ENCODE measurements at regions not wholly inside any gene's neighbourhood (a gene's known extent, or its start where the extent isn't known, plus 50 kb on each side); places are given as distances from the start of the nearest gene placed in this dataset.

GRCh38 chr5:105849701-105850100, 1821.0 kb downstream of the EFNA5 start:
- Histone ChIP-seq H3K27me3 (no peaks in the 10 kb centered on the region), H3K4me3 (no peak overlapping the region), H4K20me1 (no peaks in the 10 kb centered on the region), H3K4me1 (no peaks in the 10 kb centered on the region), H3K36me3 (no peaks in the 10 kb centered on the region), H3K4me2 (no peak overlapping the region), H3K9ac (no peak overlapping the region), H3K9me3 (no peaks in the 10 kb centered on the region), H3K27ac (no peak overlapping the region)
- no peak for TF ChIP-seq Cebpa-rat (IDR thresholded peaks at IDR 0.05)

GRCh38 chr5:105840800-105841199, 1829.9 kb downstream of the EFNA5 start:
- Histone ChIP-seq H3K36me3 (no peaks in the 10 kb centered on the region), H3K27me3 (no peaks in the 10 kb centered on the region), H3K27ac (no peak overlapping the region), H3K9me3 (no peaks in the 10 kb centered on the region), H4K20me1 (no peaks in the 10 kb centered on the region), H3K9ac (no peak overlapping the region), H3K4me1 (no peaks in the 10 kb centered on the region), H3K4me2 (no peak overlapping the region), H3K4me3 (no peak overlapping the region)
- TF ChIP-seq Cebpa-rat (IDR thresholded peaks at IDR 0.05), result no peak

GRCh38 chr5:105836887-105837286, 1833.8 kb downstream of the EFNA5 start:
- no peaks in the 10 kb centered on the region for H3K36me3 ChIP-seq
- H3K9me3 ChIP-seq, result no peaks in the 10 kb centered on the region
- TF ChIP-seq Cebpa-rat (IDR thresholded peaks at IDR 0.05), result no peak
- H3K9ac ChIP-seq, result no peak overlapping the region
- no peaks in the 10 kb centered on the region for H3K27me3 ChIP-seq
- no peaks in the 10 kb centered on the region for H3K4me1 ChIP-seq
- H4K20me1 ChIP-seq, result no peaks in the 10 kb centered on the region
- H3K4me2 ChIP-seq, result no peak overlapping the region
- H3K27ac ChIP-seq, result no peak overlapping the region
- H3K4me3 ChIP-seq, result no peak overlapping the region

GRCh38 chr5:105836268-105836667, 1834.5 kb downstream of the EFNA5 start:
- TF ChIP-seq Cebpa-rat (IDR thresholded peaks at IDR 0.05), result no peak
- H3K4me2 ChIP-seq, result no peak overlapping the region

GRCh38 chr5:105828821-105829220, 1841.9 kb downstream of the EFNA5 start:
- Histone ChIP-seq H3K4me2 (no peak overlapping the region), H3K27ac (no peak overlapping the region), H3K9ac (no peak overlapping the region), H3K4me3 (no peak overlapping the region), H3K27me3 (no peaks in the 10 kb centered on the region), H3K9me3 (no peaks in the 10 kb centered on the region), H4K20me1 (no peaks in the 10 kb centered on the region), H3K4me1 (no peaks in the 10 kb centered on the region), H3K36me3 (no peaks in the 10 kb centered on the region)
- no peak for TF ChIP-seq Cebpa-rat (IDR thresholded peaks at IDR 0.05)

More at GRCh38 chr5:105836268-105836667, 1834.5 kb downstream of the EFNA5 start:
- no peak overlapping the region for H3K4me3 ChIP-seq
- H3K9ac ChIP-seq, result no peak overlapping the region
- H3K27ac ChIP-seq, result no peak overlapping the region
- no peaks in the 10 kb centered on the region for H3K4me1 ChIP-seq
- H3K9me3 ChIP-seq, result no peaks in the 10 kb centered on the region
- no peaks in the 10 kb centered on the region for H4K20me1 ChIP-seq
- no peaks in the 10 kb centered on the region for H3K36me3 ChIP-seq
- H3K27me3 ChIP-seq, result no peaks in the 10 kb centered on the region

GRCh38 chr5:105821800-105822199, 1848.9 kb downstream of the EFNA5 start:
- no peaks in the 10 kb centered on the region for H3K36me3 ChIP-seq
- TF ChIP-seq Cebpa-rat (IDR thresholded peaks at IDR 0.05), result no peak
- H3K27ac ChIP-seq, result no peak overlapping the region
- H3K4me1 ChIP-seq, result no peaks in the 10 kb centered on the region
- no peak overlapping the region for H3K4me2 ChIP-seq
- no peaks in the 10 kb centered on the region for H3K27me3 ChIP-seq
- no peak overlapping the region for H3K9ac ChIP-seq
- no peaks in the 10 kb centered on the region for H3K9me3 ChIP-seq
- H4K20me1 ChIP-seq, result no peaks in the 10 kb centered on the region
- no peak overlapping the region for H3K4me3 ChIP-seq

- Histone ChIP-seq H4K20me1 (no peaks in the 10 kb centered on the region), H3K9me3 (no peaks in the 10 kb centered on the region), H3K27me3 (no peaks in the 10 kb centered on the region), H3K36me3 (no peaks in the 10 kb centered on the region), H3K4me3 (no peak overlapping the region), H3K27ac (no peak overlapping the region), H3K4me1 (no peaks in the 10 kb centered on the region), H3K4me2 (no peak overlapping the region), H3K9ac (no peak overlapping the region)
- TF ChIP-seq Cebpa-rat (IDR thresholded peaks at IDR 0.05), result no peak
Observed at GRCh38 chr5:105817914-105818313, 1852.8 kb downstream of the EFNA5 start.

- Histone ChIP-seq H4K20me1 (no peaks in the 10 kb centered on the region), H3K36me3 (no peaks in the 10 kb centered on the region), H3K9ac (no peak overlapping the region), H3K9me3 (no peaks in the 10 kb centered on the region), H3K27ac (no peak overlapping the region), H3K4me1 (no peaks in the 10 kb centered on the region), H3K27me3 (no peaks in the 10 kb centered on the region), H3K4me3 (no peak overlapping the region), H3K4me2 (no peak overlapping the region)
- no peak for TF ChIP-seq Cebpa-rat (IDR thresholded peaks at IDR 0.05)
Observed at GRCh38 chr5:105817416-105817815, 1853.3 kb downstream of the EFNA5 start.

- Histone ChIP-seq H3K4me1 (no peaks in the 10 kb centered on the region), H4K20me1 (no peaks in the 10 kb centered on the region), H3K36me3 (no peaks in the 10 kb centered on the region), H3K4me3 (no peak overlapping the region), H3K9ac (no peak overlapping the region), H3K27me3 (no peaks in the 10 kb centered on the region), H3K4me2 (no peak overlapping the region), H3K9me3 (no peaks in the 10 kb centered on the region), H3K27ac (no peak overlapping the region)
- TF ChIP-seq Cebpa-rat (IDR thresholded peaks at IDR 0.05), result no peak
Observed at GRCh38 chr5:105816961-105817360, 1853.8 kb downstream of the EFNA5 start.

- no peaks in the 10 kb centered on the region for H3K9me3 ChIP-seq
Observed at GRCh38 chr5:105812304-105812703, 1858.4 kb downstream of the EFNA5 start.

GRCh38 chr5:105807951-105808350, 1862.8 kb downstream of the EFNA5 start:
- Histone ChIP-seq H4K20me1 (no peaks in the 10 kb centered on the region), H3K27me3 (no peaks in the 10 kb centered on the region), H3K9ac (no peak overlapping the region), H3K4me1 (no peaks in the 10 kb centered on the region), H3K9me3 (no peaks in the 10 kb centered on the region), H3K4me3 (no peak overlapping the region), H3K27ac (no peak overlapping the region), H3K36me3 (no peaks in the 10 kb centered on the region), H3K4me2 (no peak overlapping the region)
- no peak for TF ChIP-seq Cebpa-rat (IDR thresholded peaks at IDR 0.05)

More at GRCh38 chr5:105812304-105812703, 1858.4 kb downstream of the EFNA5 start:
- H4K20me1 ChIP-seq, result no peaks in the 10 kb centered on the region
- H3K27me3 ChIP-seq, result no peaks in the 10 kb centered on the region
- H3K4me3 ChIP-seq, result no peak overlapping the region
- H3K4me1 ChIP-seq, result no peaks in the 10 kb centered on the region
- H3K36me3 ChIP-seq, result no peaks in the 10 kb centered on the region
- no peak for TF ChIP-seq Cebpa-rat (IDR thresholded peaks at IDR 0.05)
- no peak overlapping the region for H3K4me2 ChIP-seq
- H3K9ac ChIP-seq, result no peak overlapping the region
- no peak overlapping the region for H3K27ac ChIP-seq
